GM12878 (cell line): ENCODE measurements at regions not wholly inside any gene's neighbourhood (a gene's known extent, or its start where the extent isn't known, plus 50 kb on each side); places are given as distances from the start of the nearest gene placed in this dataset.

Experiments used
- ATAC-seq: fragments of 200-7000 bp; cut with Tn5 transposase; 3 replicates; pipeline ENCODE4 v1.9.1; 2020; ENCODE audit warnings: mild to moderate bottlenecking, moderate library complexity
- BruUV-seq: library from RNA; stranded (reverse); fragments of 400-500 nt; replicated peaks from 2 replicates; lab custom pipeline; 2021; lab: Mats Ljungman, UMichigan
- CTCF ChIA-PET: fragments of 300-600 bp; sonication (Branson Sonifier 250); formaldehyde crosslinking; extraction: SDS; loops from one replicate; lab custom pipeline; 2021; ENCODE audit warnings: inconsistent platforms; lab: Yijun Ruan, JAX
- POLR2A ChIA-PET: fragments of 350-600 bp; formaldehyde crosslinking; extraction: SDS; loops from one replicate; lab custom pipeline; 2021; ENCODE audit warnings: inconsistent platforms; lab: Charles Lee
- RAD21 ChIA-PET: fragments of 300-600 bp; sonication (Branson Sonifier 250); formaldehyde crosslinking; loops from one replicate; lab custom pipeline; 2023; ENCODE audit warnings: antibody characterized with exemption; ENCODE audit not compliant: unreplicated experiment; lab: Charles Lee
- SMC1A ChIA-PET: fragments of 300-600 bp; sonication (Branson Sonifier 250); formaldehyde crosslinking; loops from one replicate; lab custom pipeline; 2023; ENCODE audit not compliant: unreplicated experiment, uncharacterized antibody; lab: Charles Lee
- DNase-seq: peaks from one replicate; pipeline ENCODE4 v3.0.0-alpha.2; 2011; ENCODE audit warnings: low read depth, low spot score
- FAIRE-seq: peaks from 3 replicates; lab custom pipeline; 2011; peaks lifted over from hg19 to GRCh38; lab: Jason Lieb, UNC
- H2AFZ ChIP-seq: 2 replicates; pipeline ENCODE4 v1.6.0; 2011; ENCODE audit warnings: low read depth, low read length, control low read depth; ENCODE audit not compliant: control insufficient read depth
- H3K27ac ChIP-seq: 2 replicates; pipeline ENCODE4 v1.5.1; 2011; ENCODE audit warnings: control low read depth; ENCODE audit not compliant: control insufficient read depth, insufficient read depth
- H3K27me3 ChIP-seq, 2 experiments: replicated peaks in 1 of 2; 2 replicates each; pipeline versions ENCODE4 v1.6.0 to v1.6.1; 2011; ENCODE audit warnings: low read length in 1 of 2; ENCODE audit not compliant: control insufficient read depth in 2 of 2, insufficient read depth in 2 of 2
- H3K36me3 ChIP-seq, 2 experiments: 2 replicates each; pipeline ENCODE4 v1.5.1; 2011; ENCODE audit warnings: low read length in 1 of 2; ENCODE audit not compliant: control insufficient read depth in 2 of 2, insufficient read depth in 2 of 2
- H3K4me1 ChIP-seq: 2 replicates; pipeline ENCODE4 v1.6.1; 2011; ENCODE audit warnings: mild to moderate bottlenecking, low read length, moderate library complexity, mixed read lengths; ENCODE audit not compliant: control insufficient read depth, insufficient read depth
- H3K4me2 ChIP-seq: 2 replicates; pipeline ENCODE4 v1.6.0; 2011; ENCODE audit warnings: control low read depth; ENCODE audit not compliant: control insufficient read depth, insufficient read depth
- H3K4me3 ChIP-seq: fragments of 200-600 bp; sonication (generic); 2 replicates; pipeline ENCODE4 v1.5.1; 2016
- H3K79me2 ChIP-seq: 2 replicates; pipeline ENCODE4 v1.6.0; 2011; ENCODE audit warnings: low read length; ENCODE audit not compliant: control insufficient read depth, insufficient read depth
- H3K9ac ChIP-seq: 2 replicates; pipeline ENCODE4 v1.8.0; 2011; ENCODE audit warnings: low read length, control low read depth, mixed read lengths; ENCODE audit not compliant: control insufficient read depth, insufficient read depth
- H3K9me3 ChIP-seq: replicated peaks from 3 replicates; pipeline ENCODE4 v1.5.1; 2011; ENCODE audit warnings: mild to moderate bottlenecking, low read length; ENCODE audit not compliant: control insufficient read depth, insufficient read depth
- H4K20me1 ChIP-seq: 2 replicates; pipeline ENCODE4 v1.6.0; 2011; ENCODE audit not compliant: control insufficient read depth, insufficient read depth
- BHLHE40 ChIP-seq, 2 experiments: fragments of 450-650 bp in 1 of 2; IDR thresholded peaks; 2 replicates each; pipeline ENCODE4 v1.6.1; 2011 to 2017; ENCODE audit warnings: low read depth in 2 of 2, borderline replicate concordance in 1 of 2, improper control_type of control experiment in 1 of 2, low read length in 1 of 2, mild to moderate bottlenecking in 1 of 2
- BMI1 ChIP-seq: fragments of 450-650 bp; IDR thresholded peaks from 2 replicates; pipeline ENCODE4 v1.6.1; 2016; ENCODE audit warnings: mild to moderate bottlenecking, moderate library complexity, borderline replicate concordance
- HDAC6 ChIP-seq: fragments of 200-600 bp; sonication (generic); IDR thresholded peaks from one replicate; pipeline ENCODE4 v1.8.0; 2017; ENCODE audit warnings: antibody characterized with exemption; ENCODE audit not compliant: unreplicated experiment
- IKZF1 ChIP-seq: fragments of 450-650 bp; conservative IDR thresholded peaks from 2 replicates; pipeline ENCODE4 v1.6.1; 2017; ENCODE audit warnings: antibody characterized with exemption, mild to moderate bottlenecking
- MXI1 ChIP-seq: fragments of 150-350 bp; IDR thresholded peaks from 2 replicates; pipeline ENCODE4 v1.6.1; 2011; ENCODE audit warnings: low read depth, mild to moderate bottlenecking, inconsistent platforms, low read length, improper control_type of control experiment
- NFYA ChIP-seq: IDR thresholded peaks from 2 replicates; pipeline ENCODE4 v1.6.1; 2011; ENCODE audit warnings: low read depth, mild to moderate bottlenecking, low read length, improper control_type of control experiment, borderline replicate concordance
- POLR2AphosphoS2 ChIP-seq: IDR thresholded peaks from 2 replicates; pipeline ENCODE4 v1.6.1; 2011; ENCODE audit warnings: low read depth, mild to moderate bottlenecking, low read length, improper control_type of control experiment, moderate library complexity
- WGBS: methylation state at CpG from one replicate; pipeline ENCODE4 v1.1.6; 2016; ENCODE audit warnings: low lambda C conversion rate; ENCODE audit not compliant: insufficient replicate concordance, insufficient coverage; ENCODE audit errors: missing lambda C conversion rate; 5-methylcytosine and 5-hydroxymethylcytosine counted together
- in situ Hi-C: fragments of 300-500 bp; cut with MboI; formaldehyde crosslinking; loops from 9 replicates; pipeline ENCODE4 v1.14.3; 2018; ENCODE audit warnings: mixed read lengths
- intact Hi-C: fragments of 100-400 bp; cut with micrococcal nuclease; formaldehyde crosslinking; loops from one replicate; pipeline ENCODE4 v1.14.2; 2022; ENCODE audit not compliant: unreplicated experiment
- TF ChIP-seq, protein P1 (sequence below): fragments of 450-650 bp; IDR thresholded peaks from 2 replicates; pipeline ENCODE4 v1.6.1; 2018; ENCODE audit warnings: borderline replicate concordance, mild to moderate bottlenecking; ENCODE audit not compliant: partially characterized antibody
- TF ChIP-seq, protein P2 (sequence below): fragments of 450-650 bp; IDR thresholded peaks from 2 replicates; pipeline ENCODE4 v1.6.1; 2017; ENCODE audit warnings: low read depth, mild to moderate bottlenecking, moderate library complexity
- TF ChIP-seq, protein P3 (sequence below): IDR thresholded peaks from 2 replicates; pipeline ENCODE4 v1.6.1; 2012; ENCODE audit warnings: low read depth, low read length, improper control_type of control experiment

DNA sequence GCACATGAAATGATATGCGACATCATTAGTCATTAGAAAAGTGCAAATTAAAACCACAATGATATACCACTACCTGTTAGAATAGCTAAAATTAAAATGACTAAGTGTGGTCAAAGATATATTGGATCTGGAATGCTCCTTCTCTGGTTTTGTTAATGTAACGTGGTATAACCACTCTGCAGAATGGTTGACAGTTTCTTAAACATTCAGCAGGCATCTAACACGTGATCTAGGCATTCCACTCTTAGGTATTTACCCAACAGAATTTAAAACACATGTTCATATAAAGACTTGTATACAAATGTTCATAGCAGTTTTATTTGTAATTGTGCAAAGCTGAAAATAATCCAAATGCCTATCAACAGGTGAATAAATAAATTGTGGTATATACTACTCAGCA is 165.0 kb upstream of the PLXNA2 start (continued):
- TF ChIP-seq, protein P1, sequence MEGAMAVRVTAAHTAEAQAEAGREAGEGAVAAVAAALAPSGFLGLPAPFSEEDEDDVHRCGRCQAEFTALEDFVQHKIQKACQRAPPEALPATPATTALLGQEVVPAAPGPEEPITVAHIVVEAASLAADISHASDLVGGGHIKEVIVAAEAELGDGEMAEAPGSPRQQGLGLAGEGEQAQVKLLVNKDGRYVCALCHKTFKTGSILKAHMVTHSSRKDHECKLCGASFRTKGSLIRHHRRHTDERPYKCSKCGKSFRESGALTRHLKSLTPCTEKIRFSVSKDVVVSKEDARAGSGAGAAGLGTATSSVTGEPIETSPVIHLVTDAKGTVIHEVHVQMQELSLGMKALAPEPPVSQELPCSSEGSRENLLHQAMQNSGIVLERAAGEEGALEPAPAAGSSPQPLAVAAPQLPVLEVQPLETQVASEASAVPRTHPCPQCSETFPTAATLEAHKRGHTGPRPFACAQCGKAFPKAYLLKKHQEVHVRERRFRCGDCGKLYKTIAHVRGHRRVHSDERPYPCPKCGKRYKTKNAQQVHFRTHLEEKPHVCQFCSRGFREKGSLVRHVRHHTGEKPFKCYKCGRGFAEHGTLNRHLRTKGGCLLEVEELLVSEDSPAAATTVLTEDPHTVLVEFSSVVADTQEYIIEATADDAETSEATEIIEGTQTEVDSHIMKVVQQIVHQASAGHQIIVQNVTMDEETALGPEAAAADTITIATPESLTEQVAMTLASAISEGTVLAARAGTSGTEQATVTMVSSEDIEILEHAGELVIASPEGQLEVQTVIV = no peak
- TF ChIP-seq HDAC6 (no peak), BHLHE40 (IDR thresholded peaks at IDR 0.05; ENCODE audit: borderline replicate concordance in 1 of 2, low read depth in 2 of 2, low read length in 1 of 2) (no peak), BMI1 (no peak)

DNA sequence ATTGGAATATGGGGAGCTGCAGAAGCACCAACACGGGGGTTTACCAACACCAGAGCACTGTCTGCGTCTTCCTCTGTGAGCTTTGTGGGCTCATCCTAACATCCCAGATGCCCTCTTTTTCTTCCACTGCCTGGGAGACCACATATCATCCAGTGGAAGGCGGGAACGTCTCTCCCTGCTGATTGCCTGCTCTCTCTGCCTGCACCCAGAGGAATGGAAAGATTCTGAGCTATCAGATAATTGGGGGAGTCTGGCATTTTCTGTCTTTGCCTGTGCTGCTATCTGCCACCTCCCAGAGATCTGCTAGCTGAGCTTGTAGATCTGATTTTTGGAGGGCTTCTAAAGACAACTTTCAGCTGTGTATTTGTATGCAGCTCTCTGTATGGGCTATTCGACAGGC is 166.2 kb upstream of the PLXNA2 start:
- intact Hi-C loops (no loop called here), in situ Hi-C loops (no loop called here)
- DNase-seq (no peak), FAIRE-seq (no peak), ATAC-seq (no peak)
- H3K4me3 ChIP-seq = no peak overlapping the region
- H3K4me2 ChIP-seq = no peak overlapping the region
- BruUV-seq = no TSS peak
- H3K4me1 ChIP-seq = no peaks in the 10 kb centered on the region
- H3K36me3 ChIP-seq = no peaks in the 10 kb centered on the region
- H4K20me1 ChIP-seq = no peaks in the 10 kb centered on the region
- CTCF ChIA-PET = no interaction called here
- SMC1A ChIA-PET = no interaction called here
- no peak overlapping the region for H3K9ac ChIP-seq
- no peaks in the 10 kb centered on the region; a peak in 1 of 4 replicates for H3K27me3 ChIP-seq
- no peak for TF ChIP-seq IKZF1
- TF ChIP-seq, protein P2, sequence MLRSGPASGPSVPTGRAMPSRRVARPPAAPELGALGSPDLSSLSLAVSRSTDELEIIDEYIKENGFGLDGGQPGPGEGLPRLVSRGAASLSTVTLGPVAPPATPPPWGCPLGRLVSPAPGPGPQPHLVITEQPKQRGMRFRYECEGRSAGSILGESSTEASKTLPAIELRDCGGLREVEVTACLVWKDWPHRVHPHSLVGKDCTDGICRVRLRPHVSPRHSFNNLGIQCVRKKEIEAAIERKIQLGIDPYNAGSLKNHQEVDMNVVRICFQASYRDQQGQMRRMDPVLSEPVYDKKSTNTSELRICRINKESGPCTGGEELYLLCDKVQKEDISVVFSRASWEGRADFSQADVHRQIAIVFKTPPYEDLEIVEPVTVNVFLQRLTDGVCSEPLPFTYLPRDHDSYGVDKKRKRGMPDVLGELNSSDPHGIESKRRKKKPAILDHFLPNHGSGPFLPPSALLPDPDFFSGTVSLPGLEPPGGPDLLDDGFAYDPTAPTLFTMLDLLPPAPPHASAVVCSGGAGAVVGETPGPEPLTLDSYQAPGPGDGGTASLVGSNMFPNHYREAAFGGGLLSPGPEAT = no peak
- no peak for TF ChIP-seq NFYA
- no peak for TF ChIP-seq MXI1
- TF ChIP-seq, protein P3, sequence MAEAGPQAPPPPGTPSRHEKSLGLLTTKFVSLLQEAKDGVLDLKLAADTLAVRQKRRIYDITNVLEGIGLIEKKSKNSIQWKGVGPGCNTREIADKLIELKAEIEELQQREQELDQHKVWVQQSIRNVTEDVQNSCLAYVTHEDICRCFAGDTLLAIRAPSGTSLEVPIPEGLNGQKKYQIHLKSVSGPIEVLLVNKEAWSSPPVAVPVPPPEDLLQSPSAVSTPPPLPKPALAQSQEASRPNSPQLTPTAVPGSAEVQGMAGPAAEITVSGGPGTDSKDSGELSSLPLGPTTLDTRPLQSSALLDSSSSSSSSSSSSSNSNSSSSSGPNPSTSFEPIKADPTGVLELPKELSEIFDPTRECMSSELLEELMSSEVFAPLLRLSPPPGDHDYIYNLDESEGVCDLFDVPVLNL = no peak
- no peak for TF ChIP-seq POLR2AphosphoS2
- RAD21 ChIA-PET = no interaction called here
- 26% methylated on average over 5 of the region's 5 CpGs for WGBS
- no peak overlapping the region for H3K27ac ChIP-seq
- POLR2A ChIA-PET = no interaction called here
- no peaks in the 10 kb centered on the region for H3K79me2 ChIP-seq
- no peak overlapping the region for H2AFZ ChIP-seq
- H3K9me3 ChIP-seq = no peaks in the 10 kb centered on the region
